Heart right ventricle (tissue), 16 donors: ENCODE measurements at regions not wholly inside any gene's neighbourhood (a gene's known extent, or its start where the extent isn't known, plus 50 kb on each side); places are given as distances from the start of the nearest gene placed in this dataset.
"Not testable (repeated sequence)": the region's sequence is repeated elsewhere in the genome, so short reads cannot be mapped to it uniquely, and the experiment has no call there.

Experiments used
- ATAC-seq, 8 donors: fragments of 200-7000 bp; cut with Tn5 transposase; one replicate each; pipeline ENCODE4 v1.9.1; 2020; ENCODE audit warnings: mild to moderate bottlenecking in 8 of 8, moderate library complexity in 8 of 8, moderate number of reproducible peaks in 1 of 8
- DNase-seq, 2 donors: peaks; one replicate each; pipeline ENCODE4 v3.0.0-alpha.2; 2020
- H3K27ac ChIP-seq, 10 donors: fragments of 200-600 bp; sonication (generic) in 2 of 10; one replicate each; pipeline versions ENCODE4 v1.5.0 to v1.8.0; 2020 to 2022; ENCODE audit warnings: mild to moderate bottlenecking in 3 of 10
- H3K27me3 ChIP-seq, 7 donors: fragments of 200-600 bp; one replicate each; pipeline ENCODE4 v1.8.0; 2021 to 2022; ENCODE audit warnings: mild to moderate bottlenecking in 2 of 7
- H3K36me3 ChIP-seq, 9 donors: fragments of 200-600 bp; sonication (generic) in 1 of 9; one replicate each; pipeline versions ENCODE4 v1.5.0 to v1.8.0; 2020 to 2022; ENCODE audit warnings: mild to moderate bottlenecking in 2 of 9
- H3K4me1 ChIP-seq, 9 donors: fragments of 200-600 bp; sonication (generic) in 1 of 9; one replicate each; pipeline versions ENCODE4 v1.5.0 to v1.8.0; 2020 to 2022; ENCODE audit warnings: mild to moderate bottlenecking in 4 of 9
- H3K4me3 ChIP-seq, 10 donors: fragments of 200-600 bp; sonication (generic) in 2 of 10; one replicate each; pipeline versions ENCODE4 v1.5.0 to v1.8.0; 2020 to 2022; ENCODE audit warnings: mild to moderate bottlenecking in 7 of 10, moderate library complexity in 2 of 10
- H3K9me3 ChIP-seq, 11 donors: fragments of 200-600 bp in 10 of 11; sonication (generic) in 2 of 11; one replicate each; pipeline versions ENCODE4 v1.5.0 to v1.8.0; 2013 to 2022; ENCODE audit warnings: mild to moderate bottlenecking in 2 of 11, control low read depth in 1 of 11, moderate library complexity in 1 of 11
- WGBS, 2 donors: extraction: QIAGEN DNeasy Blood & Tissue Kit; methylation state at CpG; one replicate each; pipeline ENCODE4 v1.1.7; 2013; ENCODE audit warnings: inconsistent platforms in 1 of 2; 5-methylcytosine and 5-hydroxymethylcytosine counted together
- intact Hi-C, 10 donors: fragments of 100-400 bp; cut with DNase I; formaldehyde crosslinking; loops; one replicate each; pipeline versions ENCODE4 v1.11.1 to v1.14.2; 2022
- TF ChIP-seq, protein P1 (sequence below), 9 donors: fragments of 200-600 bp; sonication (generic) in 2 of 9; IDR thresholded peaks; one replicate each; pipeline versions ENCODE4 v1.5.0 to v1.8.0; 2021 to 2022; ENCODE audit warnings: antibody characterized with exemption in 9 of 9, mild to moderate bottlenecking in 5 of 9, moderate library complexity in 1 of 9
- donor health status: Arrhythmogenic right ventricular cardiomyopathy.
- donor health status: ischemic (EF 13 %, LVEDD 7.1; RV severe dilation, severe dysfunction).
- donor health status: healthy with polysubstance abuse.
- donor health status: DM: no; HTN: yes; CAD: no.
- donor health status: DM: no; HTN: no; CAD: no.
- donor health status: ischemic (EF 25% LVEDD 6.9; RV normal size, moderate dysfunction).
- donor health status: ischemic (EF 25% LVEDD 5.7; RV mildly dilated, moderate dysfunction).
- donor health status: healthy.
- donor health status: DM: yes; HTN: yes; CAD: no.
- donor health status: Ischemic cardiomyopathy.
- donor health status: ischemic (EF 35%, LVEDD 5.7; RV mildly dilated, moderate dysfunction).
- donor health status: nonischemic (EF 11% LVEDD 7.7; RV severe dilation, severe dysfunction).
- donor health status: DM: yes; HTN: yes; CAD: no.
- donor health status: PGD.
- donor health status: ischemic (EF 29% LVEDD 5.4; RV normal size, mild dysfunction).
- donor health status: nonischemic (EF 23%, LVEDD 6.1; RV moderate dilation, normal function).

DNA sequence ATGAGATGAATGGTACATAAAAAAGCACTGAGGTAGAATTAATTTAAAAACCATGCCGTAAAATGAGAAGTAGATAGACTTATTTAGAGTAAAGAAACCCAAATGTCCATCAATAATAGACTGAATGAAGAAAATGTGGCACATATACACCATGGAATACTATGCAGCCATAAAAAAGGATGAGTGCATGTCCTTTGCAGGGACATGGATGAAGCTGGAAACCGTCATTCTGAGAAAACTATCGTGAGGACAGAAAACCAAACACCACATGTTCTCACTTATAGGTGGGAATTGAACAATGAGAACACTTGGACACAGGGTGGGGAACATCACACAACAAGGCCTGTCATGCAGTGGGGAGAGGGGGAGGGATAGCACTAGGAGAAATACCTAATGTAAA is 126.4 kb downstream of the KLRB1 start:
- H3K27me3 ChIP-seq, DNase-seq, H3K4me1 ChIP-seq, H3K36me3 ChIP-seq, H3K4me3 ChIP-seq, ATAC-seq, intact Hi-C loops, H3K9me3 ChIP-seq, H3K27ac ChIP-seq: not testable (repeated sequence)
- 97 to 99% methylated on average over 3 of the region's 3 CpGs for WGBS, 2 donors

DNA sequence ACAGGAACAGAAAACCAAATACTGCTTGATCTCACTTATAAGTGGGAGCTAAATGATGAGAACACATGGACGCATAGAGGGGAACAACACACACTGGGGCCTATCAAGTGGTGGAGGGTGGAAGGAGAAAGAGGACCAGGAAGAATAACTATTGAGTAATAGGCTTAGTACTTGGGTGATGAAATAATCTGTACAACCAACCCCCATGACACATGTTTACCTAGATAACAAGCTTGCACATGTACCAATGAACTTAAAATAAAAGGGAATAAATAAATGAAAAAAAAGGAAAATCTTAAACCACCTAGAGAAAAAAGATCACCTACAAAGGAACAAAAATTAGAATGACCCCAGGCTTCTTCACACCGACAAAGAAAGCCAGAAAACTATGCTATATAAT is 133.5 kb downstream of the KLRB1 start:
- ATAC-seq, H3K4me3 ChIP-seq, H3K9me3 ChIP-seq, H3K4me1 ChIP-seq, H3K36me3 ChIP-seq, H3K27ac ChIP-seq, DNase-seq, H3K27me3 ChIP-seq: not testable (repeated sequence)
- intact Hi-C loops, result loop anchor here in 1 of 10 donors (5.0 kb wide), 1 partner anchor 142 kb away; no protein-coding TSS in a partner anchor
- 80 to 90% methylated on average over 2 of the region's 2 CpGs for WGBS, 2 donors

DNA sequence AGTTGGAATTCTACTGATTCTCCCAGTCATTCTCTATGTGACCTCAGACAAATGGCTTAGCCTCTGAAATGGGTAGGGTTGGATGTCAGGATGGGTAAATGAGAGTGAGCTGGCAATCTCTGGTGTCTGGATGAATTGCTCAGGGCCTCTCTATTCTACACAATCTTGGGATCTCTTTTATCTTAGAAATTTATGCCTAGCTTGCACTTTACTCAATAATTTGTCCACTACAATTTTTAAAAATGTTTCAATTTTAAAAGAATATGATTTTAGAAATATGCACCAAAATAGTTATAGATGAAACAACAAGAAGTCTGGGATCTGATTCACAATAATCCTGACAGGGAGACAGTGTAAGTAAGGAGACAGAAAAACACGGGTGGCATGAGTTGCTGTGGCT is 134.1 kb downstream of the KLRB1 start:
- 93% methylated on average over 1 of the region's 1 CpG for WGBS, 2 donors
- H3K36me3 ChIP-seq, H3K27ac ChIP-seq, H3K9me3 ChIP-seq, H3K4me1 ChIP-seq, ATAC-seq, H3K4me3 ChIP-seq, H3K27me3 ChIP-seq, DNase-seq: not testable (repeated sequence)
- intact Hi-C loops, result loop anchor here in 1 of 10 donors (5.0 kb wide), 1 partner anchor 141 kb away; no protein-coding TSS in a partner anchor

DNA sequence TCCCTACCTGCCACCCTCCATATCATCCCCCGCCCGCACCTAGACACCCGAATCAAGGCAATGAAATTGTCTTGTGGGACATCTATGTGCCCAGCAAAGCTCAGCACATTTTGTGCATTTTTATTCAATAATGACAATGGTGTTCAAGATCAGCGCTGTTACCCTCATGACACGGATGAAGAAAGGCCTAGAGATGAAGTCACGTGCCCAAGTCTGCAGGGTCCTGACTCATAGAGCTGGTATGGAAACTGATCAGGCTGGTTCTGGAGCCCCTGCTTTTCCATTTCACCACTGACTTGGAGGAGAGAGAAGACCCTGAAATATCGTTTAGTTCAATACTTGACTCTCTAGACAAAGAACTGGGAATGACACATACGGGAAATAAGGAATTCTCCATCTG is 136.2 kb downstream of the KLRB1 start:
- not testable (repeated sequence) for H3K4me3 ChIP-seq, H3K9me3 ChIP-seq, H3K36me3 ChIP-seq, H3K4me1 ChIP-seq, DNase-seq, H3K27ac ChIP-seq, ATAC-seq, H3K27me3 ChIP-seq
- WGBS, 2 donors, result 95 to 96% methylated on average over 6 to 8 of the region's 8 CpGs
- intact Hi-C loops, result loop anchor here in 1 of 10 donors (5.0 kb wide), 1 partner anchor 139 kb away; no protein-coding TSS in a partner anchor

DNA sequence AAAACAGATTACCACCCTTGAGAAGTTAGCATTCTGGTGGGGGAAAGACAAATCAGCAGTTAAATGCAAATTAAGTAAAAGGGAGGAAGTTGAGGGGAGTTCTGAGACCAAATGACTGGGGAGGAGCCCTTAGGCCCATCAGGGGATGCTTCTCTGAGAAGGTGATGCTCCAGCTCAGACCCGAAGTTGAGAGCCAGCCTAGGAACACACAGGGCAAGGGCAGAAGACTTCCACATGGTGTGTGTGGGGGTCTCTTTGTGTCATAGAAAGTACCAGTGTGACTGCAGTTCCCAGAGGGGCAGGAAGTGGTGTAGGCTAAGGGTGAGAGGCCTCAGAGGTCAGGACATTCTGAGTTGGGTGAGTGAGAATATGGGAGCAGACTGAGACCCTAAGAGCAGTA is 137.3 kb downstream of the KLRB1 start:
- H3K27me3 ChIP-seq, H3K9me3 ChIP-seq, H3K4me1 ChIP-seq, H3K4me3 ChIP-seq, H3K27ac ChIP-seq, DNase-seq, H3K36me3 ChIP-seq, ATAC-seq: not testable (repeated sequence)
- intact Hi-C loops, result loop anchor here in 1 of 10 donors (5.0 kb wide), 1 partner anchor 138 kb away; no protein-coding TSS in a partner anchor
- 81 to 84% methylated on average over 1 of the region's 1 CpG for WGBS, 2 donors

DNA sequence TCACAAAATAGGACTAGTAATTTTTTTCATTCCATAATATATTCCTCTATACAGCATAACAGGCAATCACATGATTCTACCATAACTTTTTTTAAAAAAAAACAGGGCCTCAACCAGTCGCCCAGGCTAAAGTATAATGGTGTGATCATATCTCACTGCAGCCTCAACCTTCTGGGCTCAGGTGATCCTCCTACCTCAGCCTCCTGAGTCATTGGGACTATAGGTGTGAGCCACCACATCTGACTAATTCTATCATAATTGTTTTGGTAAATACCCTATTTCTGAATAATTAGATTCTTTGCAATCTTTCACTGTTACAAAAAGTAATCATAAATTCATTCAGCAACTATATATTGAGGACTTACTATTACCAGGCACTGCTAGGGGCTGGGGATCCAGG is 137.8 kb downstream of the KLRB1 start:
- H3K9me3 ChIP-seq, H3K27me3 ChIP-seq, H3K4me3 ChIP-seq, H3K27ac ChIP-seq, DNase-seq, ATAC-seq, H3K4me1 ChIP-seq, H3K36me3 ChIP-seq: not testable (repeated sequence)
- WGBS, 2 donors, result 60 to 92% methylated on average over 1 of the region's 1 CpG
- intact Hi-C loops, result loop anchor here in 6 of 10 donors (2.0 to 10.0 kb wide), 3 partner anchors 138 to 405 kb away; no protein-coding TSS in a partner anchor

DNA sequence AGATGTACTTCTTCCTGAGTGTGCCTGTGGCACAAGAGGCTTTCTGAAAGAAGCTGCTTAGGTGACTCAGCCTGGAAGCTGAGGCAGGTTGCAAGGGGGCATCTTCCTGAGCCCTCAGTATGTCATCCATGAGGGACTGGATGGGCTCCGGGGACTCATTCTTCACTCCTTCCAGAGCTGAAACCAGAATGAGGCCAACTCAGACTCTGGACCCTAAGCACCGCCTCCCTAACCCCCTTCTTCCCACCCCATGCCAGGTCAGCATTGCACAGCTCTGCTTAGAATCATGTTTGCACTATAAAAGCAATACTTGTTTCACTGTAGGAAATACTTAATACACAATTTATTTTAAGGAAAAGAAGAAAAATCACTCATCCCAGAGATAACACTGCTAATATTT is 138.3 kb downstream of the KLRB1 start:
- not testable (repeated sequence) for H3K4me3 ChIP-seq, H3K27ac ChIP-seq, H3K27me3 ChIP-seq, H3K4me1 ChIP-seq, H3K9me3 ChIP-seq, DNase-seq, ATAC-seq, H3K36me3 ChIP-seq
- WGBS, 2 donors, result 89 to 91% methylated on average over 2 of the region's 2 CpGs
- intact Hi-C loops, result loop anchor here in 5 of 10 donors (2.0 to 10.0 kb wide), 3 partner anchors 137 to 405 kb away; no protein-coding TSS in a partner anchor

DNA sequence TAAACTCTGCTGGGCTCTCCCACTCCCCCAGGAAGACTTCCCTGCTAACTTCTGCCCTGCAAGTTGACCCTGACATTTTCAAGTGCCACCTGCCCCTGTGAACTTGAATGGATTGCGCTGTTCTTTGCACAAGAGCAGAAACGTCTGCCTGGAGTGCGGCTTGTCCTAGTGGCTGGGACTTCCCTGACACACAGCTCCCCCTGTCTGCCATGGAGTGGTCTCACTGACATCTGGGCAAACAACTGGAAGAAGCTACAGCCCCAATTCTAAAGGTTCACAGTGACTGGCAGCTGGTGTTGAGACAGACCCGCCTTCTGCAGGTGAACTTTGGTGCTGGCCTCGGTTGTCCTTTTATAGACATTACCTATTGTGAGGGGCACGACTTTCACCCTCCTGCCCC is 138.7 kb downstream of the KLRB1 start:
- 34 to 36% methylated on average over 6 of the region's 6 CpGs for WGBS, 2 donors
- ATAC-seq (peak in 5 of 8 donors; percentile 34 to 69 (median 56)), DNase-seq (peak; percentile 47 to 53)
- not testable (repeated sequence) for H3K27me3 ChIP-seq, H3K27ac ChIP-seq, H3K9me3 ChIP-seq, H3K36me3 ChIP-seq, H3K4me3 ChIP-seq, H3K4me1 ChIP-seq
- intact Hi-C loops, result loop anchor here in 5 of 10 donors (2.0 to 10.0 kb wide), 3 partner anchors 137 to 404 kb away; no protein-coding TSS in a partner anchor
- TF ChIP-seq, protein P1, sequence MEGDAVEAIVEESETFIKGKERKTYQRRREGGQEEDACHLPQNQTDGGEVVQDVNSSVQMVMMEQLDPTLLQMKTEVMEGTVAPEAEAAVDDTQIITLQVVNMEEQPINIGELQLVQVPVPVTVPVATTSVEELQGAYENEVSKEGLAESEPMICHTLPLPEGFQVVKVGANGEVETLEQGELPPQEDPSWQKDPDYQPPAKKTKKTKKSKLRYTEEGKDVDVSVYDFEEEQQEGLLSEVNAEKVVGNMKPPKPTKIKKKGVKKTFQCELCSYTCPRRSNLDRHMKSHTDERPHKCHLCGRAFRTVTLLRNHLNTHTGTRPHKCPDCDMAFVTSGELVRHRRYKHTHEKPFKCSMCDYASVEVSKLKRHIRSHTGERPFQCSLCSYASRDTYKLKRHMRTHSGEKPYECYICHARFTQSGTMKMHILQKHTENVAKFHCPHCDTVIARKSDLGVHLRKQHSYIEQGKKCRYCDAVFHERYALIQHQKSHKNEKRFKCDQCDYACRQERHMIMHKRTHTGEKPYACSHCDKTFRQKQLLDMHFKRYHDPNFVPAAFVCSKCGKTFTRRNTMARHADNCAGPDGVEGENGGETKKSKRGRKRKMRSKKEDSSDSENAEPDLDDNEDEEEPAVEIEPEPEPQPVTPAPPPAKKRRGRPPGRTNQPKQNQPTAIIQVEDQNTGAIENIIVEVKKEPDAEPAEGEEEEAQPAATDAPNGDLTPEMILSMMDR (IDR thresholded peaks at IDR 0.05), result peak; percentile 29 to 76 (median 68)
